AG04449 (cell line): ENCODE measurements at regions not wholly inside any gene's neighbourhood (a gene's known extent, or its start where the extent isn't known, plus 50 kb on each side); places are given as distances from the start of the nearest gene placed in this dataset.

Experiments
- CTCF ChIA-PET: fragments of 350-600 bp; formaldehyde crosslinking; extraction: SDS; loops from one replicate; lab custom pipeline; 2021; ENCODE audit warnings: antibody characterized with exemption; lab: Yijun Ruan, JAX
- POLR2A ChIA-PET: fragments of 400-600, 350-600 bp; formaldehyde crosslinking; extraction: SDS; loops from one replicate; lab custom pipeline; 2020; ENCODE audit warnings: antibody characterized with exemption, inconsistent platforms; lab: Yijun Ruan, JAX
- DNase-seq: peaks from one replicate; pipeline ENCODE4 v3.0.0-alpha.2; 2010; ENCODE audit warnings: low read depth, low spot score
- H3K4me3 ChIP-seq: 2 replicates; pipeline ENCODE4 v1.5.1; 2011; ENCODE audit warnings: low read depth, mild to moderate bottlenecking, control low read depth, low read length
- TF ChIP-seq, protein P1 (sequence below): IDR thresholded peaks from one replicate; pipeline ENCODE4 v1.5.1; 2011; ENCODE audit warnings: mild to moderate bottlenecking, moderate library complexity, low read length, control low read depth, inconsistent platforms; ENCODE audit not compliant: insufficient read depth; ENCODE audit errors: missing control alignments

DNA sequence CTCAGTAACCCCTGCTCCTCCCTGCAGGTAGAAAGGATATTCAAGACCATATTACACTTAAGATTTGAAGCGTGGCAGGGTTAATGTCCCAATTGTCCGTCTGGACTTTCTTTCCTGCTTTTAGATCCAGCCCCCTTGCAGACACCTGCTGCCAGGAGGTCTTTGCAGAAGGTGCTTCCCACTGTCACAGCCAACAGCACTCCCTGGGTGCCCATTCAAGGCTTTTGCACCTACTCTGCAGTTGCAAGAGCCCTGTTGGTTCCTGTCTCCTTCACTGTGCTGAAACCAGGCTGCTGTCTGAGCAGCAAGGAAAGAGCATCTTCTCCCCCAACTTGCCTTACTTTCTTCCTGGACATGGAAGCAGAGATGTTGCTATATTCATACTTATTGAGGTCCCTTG lies 1043.0 kb upstream of the POU3F3 start:
- CTCF ChIA-PET, result no interaction called here
- POLR2A ChIA-PET, result no interaction called here
- no peak overlapping the region for H3K4me3 ChIP-seq

GRCh38 chr2:103814016-103814415 lies 1039.9 kb upstream of the POU3F3 start:
- H3K4me3 ChIP-seq, result no peak overlapping the region
- CTCF ChIA-PET, result no interaction called here
- no peak for DNase-seq
- TF ChIP-seq, protein P1, sequence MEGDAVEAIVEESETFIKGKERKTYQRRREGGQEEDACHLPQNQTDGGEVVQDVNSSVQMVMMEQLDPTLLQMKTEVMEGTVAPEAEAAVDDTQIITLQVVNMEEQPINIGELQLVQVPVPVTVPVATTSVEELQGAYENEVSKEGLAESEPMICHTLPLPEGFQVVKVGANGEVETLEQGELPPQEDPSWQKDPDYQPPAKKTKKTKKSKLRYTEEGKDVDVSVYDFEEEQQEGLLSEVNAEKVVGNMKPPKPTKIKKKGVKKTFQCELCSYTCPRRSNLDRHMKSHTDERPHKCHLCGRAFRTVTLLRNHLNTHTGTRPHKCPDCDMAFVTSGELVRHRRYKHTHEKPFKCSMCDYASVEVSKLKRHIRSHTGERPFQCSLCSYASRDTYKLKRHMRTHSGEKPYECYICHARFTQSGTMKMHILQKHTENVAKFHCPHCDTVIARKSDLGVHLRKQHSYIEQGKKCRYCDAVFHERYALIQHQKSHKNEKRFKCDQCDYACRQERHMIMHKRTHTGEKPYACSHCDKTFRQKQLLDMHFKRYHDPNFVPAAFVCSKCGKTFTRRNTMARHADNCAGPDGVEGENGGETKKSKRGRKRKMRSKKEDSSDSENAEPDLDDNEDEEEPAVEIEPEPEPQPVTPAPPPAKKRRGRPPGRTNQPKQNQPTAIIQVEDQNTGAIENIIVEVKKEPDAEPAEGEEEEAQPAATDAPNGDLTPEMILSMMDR, result no peak
- POLR2A ChIA-PET, result no interaction called here

More for the DNA sequence above, 1043.0 kb upstream of the POU3F3 start:
- no peak for DNase-seq
- TF ChIP-seq, protein P1, result no peak

DNA sequence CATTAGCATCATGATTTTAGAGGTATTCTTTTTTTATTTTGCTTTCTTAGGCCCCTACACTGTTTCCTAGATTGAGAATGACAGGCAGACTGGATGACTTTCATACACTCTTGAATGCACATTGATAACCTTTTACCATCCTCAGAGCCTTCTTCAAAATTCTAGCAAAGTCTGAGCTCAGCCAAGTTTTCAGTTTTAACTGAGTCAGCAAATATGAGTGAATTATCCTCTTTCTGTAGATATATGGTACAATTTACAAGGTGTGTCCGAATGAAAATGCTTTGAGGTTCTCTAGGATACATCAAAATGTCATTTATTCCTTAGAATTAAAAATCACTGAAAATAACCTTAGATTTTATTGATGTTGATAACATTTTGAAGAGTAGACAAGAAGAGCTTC lies 1038.2 kb upstream of the POU3F3 start:
- CTCF ChIA-PET, result no interaction called here
- POLR2A ChIA-PET, result no interaction called here
- H3K4me3 ChIP-seq, result no peak overlapping the region
- TF ChIP-seq, protein P1, result no peak
- DNase-seq, result no peak

- no peak for DNase-seq
- H3K4me3 ChIP-seq, result no peak overlapping the region
- TF ChIP-seq, protein P1, result no peak
- ChIA-PET CTCF (no interaction called here), POLR2A (no interaction called here)
These were observed 1036.2 kb upstream of the POU3F3 start for GRCh38 chr2:103817746-103818145.

DNA sequence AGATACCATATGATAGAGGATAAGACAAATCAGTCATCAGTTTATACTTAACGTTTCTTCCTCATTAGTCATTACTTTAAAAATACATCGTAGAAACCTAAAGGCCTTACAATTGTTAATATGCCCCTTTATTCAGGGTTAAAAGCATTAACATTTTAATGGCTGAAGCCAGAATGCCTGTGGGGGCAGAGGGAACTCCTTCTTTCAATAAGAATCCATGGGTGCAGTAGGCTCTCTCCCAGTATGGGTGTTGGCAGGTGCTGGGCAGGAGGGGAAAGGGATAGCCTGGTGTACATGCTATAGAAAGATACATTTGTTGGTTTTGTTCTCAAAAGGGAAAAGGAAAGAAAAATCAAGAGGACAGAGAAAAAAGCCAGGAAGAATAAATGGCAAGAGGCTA lies 1035.7 kb upstream of the POU3F3 start:
- CTCF ChIA-PET, result no interaction called here
- no peak overlapping the region for H3K4me3 ChIP-seq
- no peak for DNase-seq
- TF ChIP-seq, protein P1, result no peak
- POLR2A ChIA-PET, result no interaction called here

DNA sequence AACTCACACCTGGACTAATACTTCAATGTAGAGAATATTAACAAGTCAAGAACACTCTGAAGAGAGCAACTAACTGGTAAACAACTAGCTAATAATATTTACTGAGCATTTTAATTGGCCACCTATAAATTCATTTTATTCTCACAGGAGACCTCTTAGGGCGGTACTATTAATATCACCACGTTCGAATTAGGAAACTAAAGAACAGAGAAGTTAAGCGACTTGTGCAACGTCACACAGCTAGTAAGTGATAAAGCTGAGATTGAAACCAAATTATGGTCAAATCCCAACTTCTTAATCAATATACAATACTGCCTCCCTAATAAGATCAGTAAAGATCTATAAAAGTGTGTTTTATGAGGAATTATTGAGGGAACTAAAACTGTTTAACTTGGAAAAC lies 1034.3 kb upstream of the POU3F3 start:
- no peak for DNase-seq
- ChIA-PET CTCF (no interaction called here), POLR2A (no interaction called here)
- TF ChIP-seq, protein P1, result no peak
- H3K4me3 ChIP-seq, result no peak overlapping the region
